Activated CD4-positive, CD25-positive, alpha-beta regulatory T cell treated with anti-CD3 and anti-CD28 coated beads, Interleukin-2, amount 50 U/mL, for 72 hours (primary cell): ENCODE measurements at regions not wholly inside any gene's neighbourhood (a gene's known extent, or its start where the extent isn't known, plus 50 kb on each side); places are given as distances from the start of the nearest gene placed in this dataset.

ENCODE experiments used
- DNase-seq: peaks from one replicate; pipeline ENCODE4 v3.0.0; 2021

GRCh38 chr22:49620666-49621065, 207.0 kb downstream of the BRD1 start:
- DNase-seq, result no peak

GRCh38 chr22:49620003-49620556, 207.6 kb downstream of the BRD1 start:
- DNase-seq, result no peak

DNA sequence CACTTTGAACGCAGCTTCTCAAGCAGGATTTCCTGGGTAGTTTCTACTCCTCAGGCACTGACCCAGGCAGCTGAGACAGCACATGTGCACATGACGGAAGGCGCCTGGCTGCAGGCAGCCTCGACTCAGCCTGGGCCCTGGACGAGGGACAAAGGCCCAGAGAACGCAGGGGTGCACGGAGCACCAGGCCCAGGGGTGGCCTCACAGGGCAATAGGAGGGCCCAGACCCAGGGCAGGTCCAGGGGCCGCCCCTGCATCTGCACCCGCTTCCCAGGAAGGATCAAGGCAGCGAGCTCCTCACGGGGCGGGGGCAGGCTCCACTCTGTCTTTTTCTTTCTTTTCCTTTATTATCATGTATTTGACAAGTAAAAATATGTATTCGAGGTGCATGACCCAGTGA, 208.4 kb downstream of the BRD1 start:
- no peak for DNase-seq

GRCh38 chr22:49618677-49618953, 209.1 kb downstream of the BRD1 start:
- DNase-seq, result no peak

DNA sequence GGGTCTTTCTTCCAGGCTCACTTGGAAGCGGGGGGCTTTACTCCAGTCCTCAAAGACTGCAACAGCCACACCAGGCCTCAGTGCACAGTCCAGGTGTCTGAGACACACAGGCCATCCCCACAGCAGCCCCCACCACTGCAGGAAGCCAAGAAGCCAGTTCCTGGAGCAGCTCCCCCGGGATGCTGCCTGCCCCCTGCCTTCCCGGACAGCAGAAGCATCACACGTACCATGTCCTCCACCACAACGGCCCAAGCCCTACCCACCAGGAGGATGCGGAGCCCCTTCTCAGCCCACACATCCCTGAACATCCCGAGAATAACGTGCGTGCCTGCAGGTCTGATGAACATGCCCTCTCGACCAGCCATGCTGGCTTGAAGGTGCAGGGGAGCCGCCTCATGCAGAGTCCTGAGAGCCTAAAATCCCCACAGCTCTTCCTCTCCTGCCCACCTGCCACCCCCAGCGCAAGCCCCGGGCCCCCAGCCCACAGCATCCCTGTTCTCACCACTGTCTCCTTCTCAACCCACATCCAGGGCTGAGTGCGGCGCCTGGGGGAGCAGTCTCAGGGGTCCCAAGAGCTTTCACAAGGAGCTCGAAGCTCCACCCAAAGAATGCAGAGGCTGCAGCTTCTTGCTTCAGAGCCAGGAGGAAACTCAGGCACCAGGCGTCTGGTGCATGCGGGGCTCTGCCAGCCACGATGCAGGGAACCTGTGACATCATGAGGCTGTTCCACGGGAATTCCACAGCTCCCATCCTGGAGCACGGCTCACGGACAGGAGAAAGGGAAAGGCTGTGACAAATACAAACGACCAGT, 209.6 kb downstream of the BRD1 start:
- no peak for DNase-seq

DNA sequence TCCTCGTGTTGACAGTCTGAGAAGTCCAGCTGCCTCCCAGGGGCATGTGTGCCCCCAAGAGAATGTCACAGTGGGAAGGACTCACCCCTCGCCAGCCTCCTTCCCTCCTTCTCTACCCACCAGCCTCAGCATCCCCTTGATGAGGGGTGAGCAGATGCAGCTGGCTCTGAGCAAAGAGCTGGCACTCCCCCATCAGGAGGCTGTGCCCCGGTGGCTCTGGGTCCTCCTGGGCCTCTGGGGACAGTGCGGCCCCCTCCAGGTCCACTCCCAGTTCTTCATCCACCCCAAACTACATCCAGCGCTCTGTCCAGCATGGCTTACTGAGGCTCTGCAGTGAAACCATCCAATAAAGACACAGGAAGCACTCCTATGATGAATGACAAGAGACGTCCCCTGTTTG, 210.4 kb downstream of the BRD1 start:
- DNase-seq, result no peak

- DNase-seq, result peak; percentile 25
These were observed 211.1 kb downstream of the BRD1 start for GRCh38 chr22:49616356-49617231.

- peak; percentile 18 for DNase-seq
These were observed 212.4 kb downstream of the BRD1 start for GRCh38 chr22:49614966-49615965.

- DNase-seq, result no peak
These were observed 214.0 kb downstream of the BRD1 start for GRCh38 chr22:49613511-49614270.

GRCh38 chr22:49613108-49613507, 214.6 kb downstream of the BRD1 start:
- no peak for DNase-seq

DNA sequence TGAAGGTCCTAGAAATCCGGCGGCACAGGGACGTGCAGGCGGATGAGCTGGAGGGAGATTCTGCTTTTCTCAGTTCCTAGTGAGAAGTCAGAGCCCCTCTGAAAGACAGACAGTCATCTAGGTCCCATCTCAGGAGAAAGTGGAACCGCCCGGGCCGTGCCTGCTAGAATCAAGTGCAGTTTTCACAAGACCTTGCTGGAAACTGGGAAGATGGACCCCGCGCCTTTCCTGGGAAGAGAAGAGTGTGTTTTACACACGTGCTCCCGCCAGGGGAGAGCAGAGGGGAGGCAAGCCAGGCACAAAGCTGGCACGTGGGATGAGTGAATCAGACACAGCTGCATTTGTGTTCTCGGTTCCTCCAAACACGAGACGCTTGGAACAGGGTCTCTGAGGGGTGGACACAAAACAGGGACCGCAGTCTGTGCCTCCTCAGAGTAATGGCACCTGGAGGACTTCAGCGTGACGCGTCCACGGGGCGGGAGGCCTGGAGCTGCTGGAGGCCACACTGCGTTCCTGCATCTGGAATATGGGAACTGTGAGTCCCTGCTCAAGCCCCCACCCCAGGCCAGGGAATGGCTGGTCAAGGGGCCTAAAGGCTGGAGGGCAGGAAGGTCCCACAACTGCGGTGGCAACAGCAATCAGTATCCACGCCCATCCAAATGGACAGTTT, 218.3 kb downstream of the BRD1 start:
- DNase-seq, result no peak

GRCh38 chr22:49608660-49609059, 219.0 kb downstream of the BRD1 start:
- DNase-seq, result no peak

DNA sequence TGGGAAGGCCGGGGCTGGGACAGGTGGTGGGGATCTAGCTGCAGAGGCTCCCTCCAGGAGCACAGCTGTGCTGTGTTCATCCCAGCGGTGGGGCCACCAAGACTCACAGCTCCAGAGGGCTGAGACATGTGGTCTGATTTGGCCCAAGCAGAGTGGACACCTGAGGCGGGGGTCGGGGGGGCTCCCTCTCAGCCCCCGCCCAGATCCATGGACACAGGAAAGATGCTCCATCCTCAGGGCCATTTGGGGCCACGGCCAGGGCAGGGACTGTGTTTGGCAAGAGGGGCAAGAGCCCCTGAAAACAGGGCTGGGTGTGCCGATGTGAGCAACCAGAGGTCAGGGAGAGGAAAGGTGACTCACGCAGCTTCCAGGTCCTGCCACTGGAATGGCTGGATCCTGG, 219.4 kb downstream of the BRD1 start:
- no peak for DNase-seq

GRCh38 chr22:49607821-49608220, 219.9 kb downstream of the BRD1 start:
- no peak for DNase-seq

DNA sequence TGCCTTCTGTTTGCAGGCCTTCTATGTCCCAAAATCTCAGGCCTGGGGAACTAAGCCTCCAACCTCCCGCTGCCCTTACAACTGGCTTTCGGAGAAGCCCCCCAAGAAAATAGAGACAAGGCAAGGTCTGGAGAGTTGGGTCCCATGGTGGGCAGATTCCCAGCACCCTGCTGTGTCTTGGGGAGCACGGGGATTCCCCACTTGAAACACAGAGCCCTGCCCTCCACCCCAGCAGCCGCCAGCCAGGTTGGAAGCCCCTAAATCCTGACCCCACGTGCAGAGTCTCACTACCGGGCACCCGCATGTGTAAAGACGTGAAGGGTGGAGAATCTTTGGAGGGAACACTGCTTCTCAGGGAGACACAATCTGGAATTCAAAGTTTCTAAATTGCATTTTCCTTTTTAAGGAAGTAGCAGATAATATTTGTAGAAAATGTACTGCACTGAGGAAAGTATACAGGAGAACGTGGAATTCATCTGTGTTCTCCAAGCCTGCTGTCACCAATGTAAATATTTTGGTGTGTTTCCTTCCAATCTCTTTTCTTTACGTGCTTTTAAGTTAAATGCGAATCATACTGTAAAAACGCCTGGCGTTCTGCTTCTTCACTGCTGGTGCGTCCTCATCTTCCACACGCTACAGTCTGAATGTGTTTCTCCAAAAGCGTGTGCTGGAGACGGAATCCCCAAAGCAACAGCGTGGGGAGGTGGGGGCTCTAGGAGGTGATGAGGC, 220.9 kb downstream of the BRD1 start:
- no peak for DNase-seq

DNA sequence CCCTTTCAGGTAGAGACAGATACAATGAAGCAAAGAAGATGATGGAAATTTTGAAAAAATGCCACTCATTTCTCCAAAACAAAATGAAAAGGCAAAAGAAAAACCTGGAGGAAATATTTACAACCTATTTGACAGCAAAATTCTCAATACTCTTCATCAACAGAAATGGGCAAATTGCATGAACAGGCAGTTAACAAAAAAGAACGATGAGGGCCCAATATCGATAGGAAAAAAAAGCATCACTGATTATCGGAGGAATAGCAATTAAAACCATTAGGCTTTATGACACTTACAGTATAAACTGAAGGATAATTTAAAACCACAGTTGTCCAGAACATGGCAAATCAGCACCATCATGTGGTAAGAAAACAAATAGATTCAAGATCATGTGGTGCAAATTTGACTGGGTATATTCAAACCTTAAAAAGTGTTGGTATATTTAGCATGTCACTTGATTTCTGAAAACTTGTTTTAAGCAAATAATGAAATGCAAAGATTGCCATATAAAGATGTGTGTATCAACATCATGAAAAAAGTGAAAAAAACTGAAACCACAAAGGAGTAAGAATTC, 222.9 kb downstream of the BRD1 start:
- no peak for DNase-seq

DNA sequence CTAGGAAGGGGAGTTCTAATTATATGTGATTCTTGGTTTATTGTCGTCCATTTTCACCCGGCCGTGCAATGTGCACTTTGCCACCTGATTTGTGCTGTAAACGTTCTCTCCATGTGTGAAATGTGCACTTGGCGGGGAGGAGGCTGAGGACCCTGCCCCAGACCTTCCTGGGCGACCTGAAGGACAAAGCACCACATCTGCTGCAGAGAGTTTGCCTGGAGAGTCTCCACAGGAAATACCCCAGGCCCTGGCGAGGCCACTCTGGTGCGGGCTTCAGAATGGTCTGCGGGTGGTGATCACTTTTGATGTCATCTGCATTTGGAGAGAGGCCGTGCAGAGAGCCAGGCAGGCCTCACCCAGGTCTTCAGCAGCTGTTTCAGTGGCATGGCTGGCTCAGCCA, 224.7 kb downstream of the BRD1 start:
- no peak for DNase-seq

GRCh38 chr22:49602481-49602880, 225.2 kb downstream of the BRD1 start:
- no peak for DNase-seq

GRCh38 chr22:49601614-49602321, 225.9 kb downstream of the BRD1 start:
- no peak for DNase-seq
